Astrocyte (in vitro differentiated cells and primary cell): ENCODE measurements at regions not wholly inside any gene's neighbourhood (a gene's known extent, or its start where the extent isn't known, plus 50 kb on each side); places are given as distances from the start of the nearest gene placed in this dataset.

Source experiments
- DNase-seq: peaks from one replicate; pipeline ENCODE4 v3.0.0-alpha.2; 2010; ENCODE audit warnings: low read depth
- FAIRE-seq: peaks from 2 replicates; lab custom pipeline; 2011; peaks lifted over from hg19 to GRCh38; lab: Jason Lieb, UNC
- H2AFZ ChIP-seq: 2 replicates; pipeline ENCODE4 v1.6.0; 2012; ENCODE audit warnings: low read depth, low read length, inconsistent platforms
- H3K27ac ChIP-seq: 2 replicates; pipeline ENCODE4 v1.5.1; 2011; ENCODE audit warnings: low read depth, low read length, inconsistent platforms
- H3K27me3 ChIP-seq: 2 replicates; pipeline ENCODE4 v1.6.0; 2011; ENCODE audit warnings: low read length, inconsistent platforms; ENCODE audit not compliant: insufficient read depth
- H3K36me3 ChIP-seq: 2 replicates; pipeline ENCODE4 v1.5.1; 2011; ENCODE audit warnings: low read length, inconsistent platforms; ENCODE audit not compliant: insufficient read depth
- H3K4me1 ChIP-seq: 2 replicates; pipeline ENCODE4 v1.5.1; 2011; ENCODE audit warnings: low read length, inconsistent platforms; ENCODE audit not compliant: insufficient read depth
- H3K4me2 ChIP-seq: 2 replicates; pipeline ENCODE4 v1.6.0; 2012; ENCODE audit warnings: low read length, inconsistent platforms
- H3K4me3 ChIP-seq: 2 replicates; pipeline ENCODE4 v1.5.1; 2011; ENCODE audit warnings: low read depth, mild to moderate bottlenecking, low read length, inconsistent platforms; ENCODE audit not compliant: insufficient read depth
- H3K79me2 ChIP-seq: 2 replicates; pipeline ENCODE4 v1.6.0; 2012; ENCODE audit warnings: mild to moderate bottlenecking, low read length, inconsistent platforms; ENCODE audit not compliant: insufficient read depth
- H3K9ac ChIP-seq: 2 replicates; pipeline ENCODE4 v1.6.0; 2012; ENCODE audit warnings: mild to moderate bottlenecking, low read length, inconsistent platforms
- H3K9me3 ChIP-seq: 2 replicates; pipeline ENCODE4 v1.5.1; 2012; ENCODE audit warnings: low read depth, mild to moderate bottlenecking, low read length, inconsistent platforms; ENCODE audit not compliant: insufficient read depth
- H4K20me1 ChIP-seq: 2 replicates; pipeline ENCODE4 v1.6.0; 2012; ENCODE audit warnings: low read length, inconsistent platforms; ENCODE audit not compliant: insufficient read depth
- H3K27ac Mint-ChIP-seq: one replicate; pipeline ENCODE4 v1.8.0; 2021; ENCODE audit warnings: mild to moderate bottlenecking, mixed read lengths; ENCODE audit not compliant: unreplicated experiment
- H3K27me3 Mint-ChIP-seq: one replicate; pipeline ENCODE4 v1.8.0; 2021; ENCODE audit warnings: low read depth, mixed read lengths; ENCODE audit not compliant: unreplicated experiment
- H3K36me3 Mint-ChIP-seq: one replicate; pipeline ENCODE4 v1.8.0; 2021; ENCODE audit warnings: low read depth, mixed read lengths; ENCODE audit not compliant: unreplicated experiment
- H3K4me1 Mint-ChIP-seq: one replicate; pipeline ENCODE4 v1.8.0; 2021; ENCODE audit warnings: low read depth, mixed read lengths; ENCODE audit not compliant: unreplicated experiment
- H3K4me3 Mint-ChIP-seq: one replicate; pipeline ENCODE4 v1.8.0; 2021; ENCODE audit warnings: mild to moderate bottlenecking, moderate library complexity, mixed read lengths; ENCODE audit not compliant: unreplicated experiment
- H3K9me3 Mint-ChIP-seq: one replicate; pipeline ENCODE4 v1.8.0; 2021; ENCODE audit warnings: mild to moderate bottlenecking, mixed read lengths; ENCODE audit not compliant: unreplicated experiment
- EZH2 ChIP-seq: IDR thresholded peaks from 2 replicates; pipeline ENCODE4 v1.6.1; 2012; ENCODE audit warnings: mild to moderate bottlenecking, low read length, inconsistent platforms; ENCODE audit not compliant: insufficient read depth
- TF ChIP-seq, protein P1 (sequence below): IDR thresholded peaks from 2 replicates; pipeline ENCODE4 v1.5.1; 2011; ENCODE audit warnings: low read depth, mild to moderate bottlenecking, inconsistent platforms, low read length, moderate library complexity; ENCODE audit not compliant: insufficient read depth

GRCh38 chr9:79928661-79929223 lies 357.0 kb downstream of the TLE4 start:
- peaks cover 5% of the 10 kb centered on the region for H3K4me1 Mint-ChIP-seq
- Histone ChIP-seq H3K27ac (no peak overlapping the region), H3K36me3 (no peaks in the 10 kb centered on the region), H2AFZ (no peak overlapping the region), H3K9me3 (no peaks in the 10 kb centered on the region), H3K27me3 (no peaks in the 10 kb centered on the region), H3K4me3 (no peak overlapping the region), H4K20me1 (no peaks in the 10 kb centered on the region), H3K79me2 (no peaks in the 10 kb centered on the region), H3K9ac (no peak overlapping the region), H3K4me1 (no peaks in the 10 kb centered on the region), H3K4me2 (no peak overlapping the region)
- H3K27ac Mint-ChIP-seq: no peak overlapping the region
- no peak for FAIRE-seq
- H3K9me3 Mint-ChIP-seq: no peaks in the 10 kb centered on the region
- H3K4me3 Mint-ChIP-seq: no peak overlapping the region
- TF ChIP-seq EZH2: no peak
- TF ChIP-seq, protein P1, sequence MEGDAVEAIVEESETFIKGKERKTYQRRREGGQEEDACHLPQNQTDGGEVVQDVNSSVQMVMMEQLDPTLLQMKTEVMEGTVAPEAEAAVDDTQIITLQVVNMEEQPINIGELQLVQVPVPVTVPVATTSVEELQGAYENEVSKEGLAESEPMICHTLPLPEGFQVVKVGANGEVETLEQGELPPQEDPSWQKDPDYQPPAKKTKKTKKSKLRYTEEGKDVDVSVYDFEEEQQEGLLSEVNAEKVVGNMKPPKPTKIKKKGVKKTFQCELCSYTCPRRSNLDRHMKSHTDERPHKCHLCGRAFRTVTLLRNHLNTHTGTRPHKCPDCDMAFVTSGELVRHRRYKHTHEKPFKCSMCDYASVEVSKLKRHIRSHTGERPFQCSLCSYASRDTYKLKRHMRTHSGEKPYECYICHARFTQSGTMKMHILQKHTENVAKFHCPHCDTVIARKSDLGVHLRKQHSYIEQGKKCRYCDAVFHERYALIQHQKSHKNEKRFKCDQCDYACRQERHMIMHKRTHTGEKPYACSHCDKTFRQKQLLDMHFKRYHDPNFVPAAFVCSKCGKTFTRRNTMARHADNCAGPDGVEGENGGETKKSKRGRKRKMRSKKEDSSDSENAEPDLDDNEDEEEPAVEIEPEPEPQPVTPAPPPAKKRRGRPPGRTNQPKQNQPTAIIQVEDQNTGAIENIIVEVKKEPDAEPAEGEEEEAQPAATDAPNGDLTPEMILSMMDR: no peak
- no peak for DNase-seq
- H3K36me3 Mint-ChIP-seq: no peaks in the 10 kb centered on the region
- peaks cover 6% of the 10 kb centered on the region for H3K27me3 Mint-ChIP-seq

DNA sequence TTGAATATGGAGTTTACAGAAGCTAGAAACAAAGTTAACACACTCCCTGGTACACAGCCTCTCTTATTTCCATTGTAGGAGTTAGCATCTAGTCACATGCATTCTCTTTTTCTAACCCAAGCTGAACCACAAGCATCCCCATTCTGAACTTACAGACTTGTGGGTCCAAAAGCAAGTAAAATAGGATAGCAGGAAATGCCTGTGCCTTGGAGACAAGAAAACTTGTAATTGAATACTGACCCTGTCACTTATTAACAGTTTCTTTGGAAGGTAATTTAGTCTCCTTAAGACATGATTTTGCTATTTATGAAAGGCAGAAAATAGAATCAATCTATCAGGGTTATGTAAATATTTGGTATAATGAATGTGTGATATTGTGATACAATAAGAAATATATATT lies 353.6 kb downstream of the TLE4 start:
- no peak for DNase-seq
- Mint-ChIP-seq H3K4me1 (peaks cover 5% of the 10 kb centered on the region), H3K27ac (no peak overlapping the region), H3K27me3 (peaks cover 6% of the 10 kb centered on the region), H3K4me3 (no peak overlapping the region), H3K9me3 (no peaks in the 10 kb centered on the region), H3K36me3 (no peaks in the 10 kb centered on the region)
- H2AFZ ChIP-seq: no peak overlapping the region
- H3K4me1 ChIP-seq: no peaks in the 10 kb centered on the region
- no peaks in the 10 kb centered on the region for H3K27me3 ChIP-seq
- no peak overlapping the region for H3K4me2 ChIP-seq
- no peaks in the 10 kb centered on the region for H3K36me3 ChIP-seq
- no peak overlapping the region for H3K4me3 ChIP-seq
- no peaks in the 10 kb centered on the region for H4K20me1 ChIP-seq
- no peak overlapping the region for H3K27ac ChIP-seq
- H3K79me2 ChIP-seq: no peaks in the 10 kb centered on the region
- no peak for FAIRE-seq
- no peak for TF ChIP-seq EZH2
- TF ChIP-seq, protein P1: no peak
- H3K9ac ChIP-seq: no peak overlapping the region
- no peaks in the 10 kb centered on the region for H3K9me3 ChIP-seq

- H3K36me3 Mint-ChIP-seq: no peaks in the 10 kb centered on the region
- H3K27me3 Mint-ChIP-seq: peaks cover 6% of the 10 kb centered on the region
- Histone ChIP-seq H3K9me3 (no peaks in the 10 kb centered on the region), H3K4me2 (no peak overlapping the region), H3K79me2 (no peaks in the 10 kb centered on the region), H3K27ac (no peak overlapping the region), H3K9ac (no peak overlapping the region), H3K27me3 (no peaks in the 10 kb centered on the region), H4K20me1 (no peaks in the 10 kb centered on the region), H3K36me3 (no peaks in the 10 kb centered on the region), H3K4me1 (no peaks in the 10 kb centered on the region), H2AFZ (no peak overlapping the region), H3K4me3 (no peak overlapping the region)
- no peak for FAIRE-seq
- peaks cover 5% of the 10 kb centered on the region for H3K4me1 Mint-ChIP-seq
- H3K4me3 Mint-ChIP-seq: no peak overlapping the region
- TF ChIP-seq, protein P1: no peak
- TF ChIP-seq EZH2: no peak
- no peak for DNase-seq
- H3K9me3 Mint-ChIP-seq: no peaks in the 10 kb centered on the region
- no peak overlapping the region for H3K27ac Mint-ChIP-seq
Observed at GRCh38 chr9:79924836-79925235, 353.1 kb downstream of the TLE4 start.
